PC-9 (cell line): ENCODE measurements at regions not wholly inside any gene's neighbourhood (a gene's known extent, or its start where the extent isn't known, plus 50 kb on each side); places are given as distances from the start of the nearest gene placed in this dataset.
A peak's percentile ranks its signal among the peaks of the same experiment; 100 is the strongest.

ENCODE experiments used
- BruUV-seq: library from RNA; stranded (reverse); fragments of 400-500 nt; replicated peaks from 2 replicates; lab custom pipeline; 2021; lab: Mats Ljungman, UMichigan
- CTCF ChIA-PET: fragments of 300-600 bp; sonication (Branson Sonifier 250); formaldehyde crosslinking; loops from one replicate; lab custom pipeline; 2022; ENCODE audit warnings: antibody characterized with exemption; lab: Charles Lee
- POLR2A ChIA-PET: fragments of 300-600 bp; sonication (Branson Sonifier 250); formaldehyde crosslinking; loops from one replicate; lab custom pipeline; 2022; ENCODE audit warnings: antibody characterized with exemption; ENCODE audit not compliant: unreplicated experiment; lab: Charles Lee
- DNase-seq, 2 experiments: peaks; one replicate each; pipeline versions ENCODE4 v3.0.0 to v3.0.0-alpha.2; 2015 to 2022; ENCODE audit warnings: mixed read lengths in 1 of 2
- H2AFZ ChIP-seq: fragments of 200-600 bp; sonication (generic); 2 replicates; pipeline ENCODE4 v1.8.1; 2017; ENCODE audit warnings: antibody characterized with exemption
- H3F3A ChIP-seq: fragments of 200-600 bp; sonication (generic); 2 replicates; pipeline ENCODE4 v1.8.1; 2017; ENCODE audit warnings: antibody characterized with exemption, mild to moderate bottlenecking, low read depth; ENCODE audit not compliant: insufficient read depth
- H3K27ac ChIP-seq: fragments of 200-600 bp; sonication (generic); 2 replicates; pipeline ENCODE4 v1.6.1; 2016; ENCODE audit warnings: mixed run types
- H3K27me3 ChIP-seq: fragments of 200-600 bp; sonication (generic); 2 replicates; pipeline ENCODE4 v1.6.1; 2016; ENCODE audit warnings: low read depth, mixed run types; ENCODE audit not compliant: insufficient read depth
- H3K36me3 ChIP-seq: fragments of 200-600 bp; sonication (generic); 2 replicates; pipeline ENCODE4 v1.6.1; 2016; ENCODE audit warnings: low read depth, mixed run types
- H3K4me1 ChIP-seq: fragments of 200-600 bp; sonication (generic); replicated peaks from 2 replicates; pipeline ENCODE4 v1.6.1; 2016; ENCODE audit warnings: mixed run types; ENCODE audit not compliant: insufficient read depth
- H3K4me2 ChIP-seq: fragments of 200-600 bp; sonication (generic); 2 replicates; pipeline ENCODE4 v1.6.1; 2017; ENCODE audit warnings: mixed run types
- H3K4me3 ChIP-seq: fragments of 200-600 bp; sonication (generic); 2 replicates; pipeline ENCODE4 v1.6.1; 2016; ENCODE audit warnings: mixed run types
- H3K79me2 ChIP-seq: fragments of 200-600 bp; sonication (generic); 2 replicates; pipeline ENCODE4 v1.6.1; 2017; ENCODE audit warnings: low read depth, mixed run types
- H3K9me2 ChIP-seq: fragments of 200-600 bp; sonication (generic); 2 replicates; pipeline ENCODE4 v1.8.1; 2017; ENCODE audit warnings: mild to moderate bottlenecking; ENCODE audit not compliant: insufficient read depth
- H3K9me3 ChIP-seq: fragments of 200-600 bp; sonication (generic); 2 replicates; pipeline ENCODE4 v1.8.1; 2016; ENCODE audit warnings: low read depth; ENCODE audit not compliant: insufficient read depth
- H4K20me1 ChIP-seq: fragments of 200-600 bp; sonication (generic); 2 replicates; pipeline ENCODE4 v1.8.1; 2017; ENCODE audit not compliant: insufficient read depth
- CTCF ChIP-seq: fragments of 200-600 bp; sonication (generic); conservative IDR thresholded peaks from 2 replicates; pipeline ENCODE4 v1.6.1; 2017; ENCODE audit warnings: mixed run types, antibody characterized with exemption, mild to moderate bottlenecking, moderate library complexity
- EZH2 ChIP-seq: fragments of 200-600 bp; sonication (generic); IDR thresholded peaks from 2 replicates; pipeline ENCODE4 v1.8.0; 2017; ENCODE audit warnings: antibody characterized with exemption, low read depth
- intact Hi-C: fragments of 100-400 bp; cut with micrococcal nuclease; formaldehyde crosslinking; loops from one replicate; pipeline ENCODE4 v1.10.0; 2022; ENCODE audit not compliant: unreplicated experiment

DNA sequence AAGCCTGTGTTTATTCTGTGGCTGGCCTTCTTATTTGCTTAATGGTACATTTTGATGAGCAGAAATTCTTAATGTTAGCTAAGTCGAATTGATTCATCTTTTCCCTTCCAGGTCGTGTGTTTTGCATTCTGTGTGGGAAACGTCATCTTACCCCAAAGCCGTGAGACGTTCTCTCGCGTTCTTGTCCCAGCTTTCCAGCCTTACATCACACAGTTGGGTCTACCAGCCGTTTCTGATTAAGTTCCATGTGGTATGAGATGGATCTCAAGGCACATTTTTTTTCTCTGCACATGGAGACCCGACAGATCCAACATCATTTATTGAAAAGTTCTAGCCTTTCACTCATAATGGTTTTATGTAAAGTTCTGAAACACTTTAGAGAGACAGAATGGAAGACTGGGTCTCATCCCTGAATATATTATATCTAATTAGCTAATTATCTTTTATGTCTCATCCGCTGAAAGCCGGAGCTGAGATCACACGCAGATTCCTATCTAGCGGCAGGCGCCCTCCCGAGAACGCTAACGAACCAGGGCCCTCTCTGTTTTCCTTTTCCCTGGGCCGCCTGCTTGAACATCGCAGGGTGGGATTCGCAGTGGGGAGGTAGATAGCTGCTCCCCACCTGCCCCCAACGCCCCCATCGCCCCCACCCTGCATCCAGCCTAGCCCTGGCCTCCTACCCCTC lies 1162.2 kb downstream of the BRD1 start:
- Histone ChIP-seq H4K20me1 (0 out of 2 replicates have a peak, but pooled peaks cover 4% of the 10 kb centered on the region), H3K4me1 (no peaks in the 10 kb centered on the region), H3K27me3 (peaks cover 81% of the 10 kb centered on the region), H3K79me2 (no peaks in the 10 kb centered on the region), H3K36me3 (no peaks in the 10 kb centered on the region), H3K9me2 (no peaks in the 10 kb centered on the region), H3F3A (no peaks in the 10 kb centered on the region), H3K9me3 (peaks cover 11% of the 10 kb centered on the region), H3K4me3 (no peak overlapping the region), H3K27ac (no peak overlapping the region), H3K4me2 (no peak overlapping the region), H2AFZ (no peak overlapping the region)
- intact Hi-C loops = no loop called here
- ChIA-PET POLR2A (no interaction called here), CTCF (no interaction called here)
- BruUV-seq = no TSS peak
- DNase-seq = no peak
- no peak for TF ChIP-seq CTCF
- no peak for TF ChIP-seq EZH2

DNA sequence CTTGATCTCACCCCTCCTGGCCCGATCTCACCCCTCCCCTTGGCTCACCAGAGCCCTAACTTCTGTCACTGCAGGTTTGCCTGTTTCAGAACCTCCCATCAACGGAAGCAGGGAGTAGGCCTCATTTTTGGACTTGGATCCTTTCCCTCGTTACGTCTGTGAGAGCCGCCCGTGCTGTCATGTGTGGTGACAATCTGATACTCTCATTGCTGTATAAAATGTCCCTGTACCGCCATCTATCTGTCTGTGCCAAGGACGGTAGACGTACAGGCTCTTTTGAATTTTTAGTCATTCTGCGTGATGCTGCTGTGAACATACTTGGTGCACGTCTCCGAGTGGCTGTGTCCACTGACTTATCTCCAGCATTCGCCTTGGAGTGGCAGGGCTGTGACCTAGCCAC lies 1163.1 kb downstream of the BRD1 start:
- ChIA-PET CTCF (no interaction called here), POLR2A (no interaction called here)
- no peaks in the 10 kb centered on the region for H3F3A ChIP-seq
- no peak overlapping the region for H3K4me3 ChIP-seq
- peaks cover 81% of the 10 kb centered on the region for H3K27me3 ChIP-seq
- DNase-seq = no peak
- H3K9me2 ChIP-seq = no peaks in the 10 kb centered on the region
- no TSS peak for BruUV-seq
- no peaks in the 10 kb centered on the region for H3K36me3 ChIP-seq
- H4K20me1 ChIP-seq = 0 out of 2 replicates have a peak, but pooled peaks cover 4% of the 10 kb centered on the region
- intact Hi-C loops = no loop called here
- no peaks in the 10 kb centered on the region for H3K79me2 ChIP-seq
- H3K4me2 ChIP-seq = no peak overlapping the region
- TF ChIP-seq CTCF = no peak
- TF ChIP-seq EZH2 = no peak
- no peak overlapping the region for H2AFZ ChIP-seq
- peaks cover 11% of the 10 kb centered on the region for H3K9me3 ChIP-seq
- H3K27ac ChIP-seq = no peak overlapping the region
- no peaks in the 10 kb centered on the region for H3K4me1 ChIP-seq

DNA sequence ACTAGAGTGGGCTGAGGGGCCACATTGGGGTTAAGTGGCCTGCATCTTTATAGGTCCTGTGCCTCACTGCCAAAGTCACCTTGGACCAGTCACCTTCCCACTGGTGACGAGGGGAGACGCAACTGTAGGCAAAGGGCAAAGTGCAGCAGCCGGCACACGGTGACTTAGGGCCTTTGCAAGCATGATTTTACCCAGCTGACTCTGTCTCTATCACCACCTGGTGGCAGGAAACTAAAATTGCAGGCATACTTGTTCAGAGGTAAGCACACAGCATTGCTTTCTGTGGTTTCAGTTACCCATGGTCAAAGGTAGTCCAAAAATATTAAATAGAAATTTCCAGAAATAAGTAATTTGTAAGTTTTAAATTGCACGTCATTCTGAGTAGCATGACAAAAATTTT lies 1164.4 kb downstream of the BRD1 start:
- no peak overlapping the region for H3K4me2 ChIP-seq
- no peaks in the 10 kb centered on the region for H3K79me2 ChIP-seq
- H3K27ac ChIP-seq = no peak overlapping the region
- no peak overlapping the region for H2AFZ ChIP-seq
- ChIA-PET CTCF (no interaction called here), POLR2A (no interaction called here)
- BruUV-seq = no TSS peak
- H3K4me1 ChIP-seq = no peaks in the 10 kb centered on the region
- DNase-seq = no peak
- TF ChIP-seq EZH2 = no peak
- TF ChIP-seq CTCF = peak; percentile 63; the same call in 1 of the 2 replicates
- peaks cover 83% of the 10 kb centered on the region for H3K27me3 ChIP-seq
- H3K4me3 ChIP-seq = no peak overlapping the region
- H3K9me2 ChIP-seq = no peaks in the 10 kb centered on the region
- H3F3A ChIP-seq = no peaks in the 10 kb centered on the region
- peaks cover 11% of the 10 kb centered on the region for H3K9me3 ChIP-seq
- intact Hi-C loops = no loop called here
- H4K20me1 ChIP-seq = no peaks in the 10 kb centered on the region
- no peaks in the 10 kb centered on the region for H3K36me3 ChIP-seq
